GM19328 (cell line): ENCODE measurements at regions not wholly inside any gene's neighbourhood (a gene's known extent, or its start where the extent isn't known, plus 50 kb on each side); places are given as distances from the start of the nearest gene placed in this dataset.
A peak's percentile ranks its signal among the peaks of the same experiment; 100 is the strongest.
"Not testable (repeated sequence)": the region's sequence is repeated elsewhere in the genome, so short reads cannot be mapped to it uniquely, and the experiment has no call there.

Experiments used
- ATAC-seq: cut with Tn5 transposase; IDR thresholded peaks from one replicate; pipeline ENCODE4 v1.9.1; 2021; ENCODE audit warnings: mild to moderate bottlenecking, moderate library complexity; ENCODE audit not compliant: unreplicated experiment

DNA sequence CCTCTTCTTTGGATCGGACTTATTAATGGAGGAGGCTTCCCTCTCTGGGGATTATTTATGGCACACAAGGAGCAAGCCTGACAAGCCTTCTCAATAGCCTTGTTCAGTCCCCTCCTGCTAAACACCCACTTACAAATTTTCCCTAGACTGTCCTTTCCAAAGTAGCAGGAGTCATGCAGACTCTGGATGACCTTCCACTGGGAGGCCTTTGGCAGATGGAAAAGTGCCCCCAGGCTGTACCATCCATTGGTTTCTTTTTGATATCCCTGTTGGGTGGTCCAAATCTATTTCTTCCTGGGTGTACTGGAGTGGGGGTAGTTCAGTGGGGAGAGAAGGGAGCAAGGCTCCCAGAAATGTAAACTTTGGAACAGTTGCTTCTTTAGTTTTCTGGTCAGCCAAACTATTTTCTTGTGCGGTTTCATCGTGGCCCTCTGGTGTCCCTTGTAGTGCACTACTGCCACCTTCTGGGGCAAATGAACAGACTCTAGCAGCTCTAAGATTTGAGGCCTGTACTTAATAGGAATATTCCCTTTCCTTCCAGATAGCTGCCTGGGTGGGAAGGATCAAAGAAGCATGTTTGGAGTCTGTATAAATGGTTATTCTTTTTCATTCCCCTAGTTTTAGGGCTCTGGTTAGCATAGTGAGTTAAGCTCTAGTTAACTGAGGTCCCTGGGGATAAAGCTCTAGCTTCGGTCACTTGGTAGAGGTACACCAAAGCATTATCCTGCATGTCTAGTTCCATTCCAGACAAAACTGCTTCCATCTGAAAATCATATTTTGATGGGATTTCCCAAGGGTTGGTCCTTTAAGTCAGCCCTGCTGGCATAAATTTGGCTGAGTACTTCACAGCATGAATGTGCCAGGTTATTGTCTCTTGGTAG, 409.5 kb downstream of the SLC6A15 start:
- ATAC-seq, result peak; percentile 72

DNA sequence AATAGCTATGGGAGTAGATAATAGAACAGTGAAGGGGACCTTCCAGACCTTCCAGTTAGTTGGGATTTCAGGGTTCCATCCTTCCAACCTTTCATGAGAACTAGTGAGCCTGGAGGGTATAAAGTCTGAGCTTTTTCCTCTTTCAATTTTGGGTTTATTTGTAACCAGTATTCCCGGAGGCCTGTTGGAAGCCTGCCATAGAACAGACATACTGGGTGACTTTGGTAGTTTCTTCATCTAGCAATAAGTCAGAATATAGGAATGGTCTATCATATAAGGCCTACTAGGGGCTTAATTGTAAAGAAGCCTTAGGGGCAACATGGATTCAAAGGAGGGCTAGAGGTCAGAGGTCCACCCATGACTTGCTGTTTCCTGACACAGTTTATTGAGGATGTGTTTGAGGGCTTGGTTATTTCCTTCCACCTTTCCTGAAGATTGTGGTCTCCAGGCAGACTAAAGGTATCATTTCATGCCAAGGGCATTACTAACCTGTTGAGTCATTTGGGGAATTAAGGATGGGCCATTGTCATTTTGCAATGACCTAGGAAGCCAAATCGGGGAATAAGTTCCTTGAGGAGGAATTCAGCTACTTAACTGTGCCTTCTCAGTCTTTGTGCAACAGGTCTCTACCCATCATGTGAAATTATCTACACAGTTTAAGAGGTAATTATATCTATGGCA, 410.3 kb downstream of the SLC6A15 start:
- no peak for ATAC-seq

DNA sequence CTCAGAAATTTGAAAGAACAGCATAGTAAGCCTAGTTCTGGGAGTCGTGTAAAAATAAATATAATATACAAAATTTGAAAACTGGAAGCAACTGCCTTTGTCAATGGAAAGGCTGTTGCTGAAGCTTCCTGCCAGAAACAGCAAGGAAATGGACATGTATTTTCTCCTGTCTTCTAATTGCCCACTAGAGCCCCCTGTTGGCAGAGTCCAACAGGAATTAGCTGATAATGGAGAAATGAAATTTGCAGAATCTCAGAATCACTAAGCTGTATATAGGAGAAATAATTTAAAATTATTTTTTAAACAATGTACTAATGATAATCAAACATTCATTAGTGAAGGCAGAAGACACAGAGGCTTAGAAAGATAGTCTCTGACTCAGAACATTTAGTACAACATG, 414.8 kb downstream of the SLC6A15 start:
- ATAC-seq, result no peak

DNA sequence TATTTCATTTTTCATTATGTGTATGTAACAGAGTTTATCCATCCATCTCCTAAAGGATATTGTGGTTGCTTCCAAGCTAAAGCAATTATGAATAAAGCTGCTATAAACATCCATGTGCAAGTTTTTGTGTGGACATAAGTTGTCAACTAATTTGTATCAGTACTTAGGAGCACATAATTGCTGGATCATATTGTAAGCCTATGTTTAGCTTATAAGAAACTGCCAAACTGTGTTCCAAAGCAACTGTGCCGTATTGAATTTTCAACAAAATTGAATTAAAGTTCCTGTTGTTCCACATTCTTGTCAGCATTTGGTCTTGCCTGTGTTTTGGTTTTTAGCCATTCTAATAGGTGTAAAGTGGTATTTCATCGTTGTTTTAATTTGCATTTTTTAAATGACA, 416.9 kb downstream of the SLC6A15 start:
- ATAC-seq, result no peak

DNA sequence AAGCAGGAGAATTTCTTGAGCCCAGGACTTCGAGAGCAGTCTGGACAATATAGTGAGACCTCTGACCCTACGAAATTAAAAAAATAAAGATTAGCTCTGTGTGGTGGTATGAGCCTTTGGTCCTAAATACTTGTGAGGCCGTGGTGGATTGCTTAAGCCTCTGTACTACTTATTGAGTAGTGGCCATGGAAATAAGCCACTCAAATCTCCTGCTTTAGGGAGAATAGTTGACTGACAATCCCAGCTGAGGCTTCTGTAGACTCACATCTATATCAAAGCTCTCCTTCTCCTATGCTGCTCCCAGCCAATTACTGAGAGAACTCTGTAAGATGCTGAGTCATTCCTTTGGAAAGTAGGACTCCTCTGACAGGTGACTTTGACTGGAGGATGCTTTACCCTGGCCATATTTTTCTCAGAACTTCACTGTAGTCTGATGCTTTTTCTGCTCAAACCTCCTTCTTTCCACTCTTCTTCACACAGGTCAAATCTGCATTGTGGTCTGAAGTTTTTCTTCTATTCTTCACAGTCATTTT, 420.2 kb downstream of the SLC6A15 start:
- no peak for ATAC-seq

DNA sequence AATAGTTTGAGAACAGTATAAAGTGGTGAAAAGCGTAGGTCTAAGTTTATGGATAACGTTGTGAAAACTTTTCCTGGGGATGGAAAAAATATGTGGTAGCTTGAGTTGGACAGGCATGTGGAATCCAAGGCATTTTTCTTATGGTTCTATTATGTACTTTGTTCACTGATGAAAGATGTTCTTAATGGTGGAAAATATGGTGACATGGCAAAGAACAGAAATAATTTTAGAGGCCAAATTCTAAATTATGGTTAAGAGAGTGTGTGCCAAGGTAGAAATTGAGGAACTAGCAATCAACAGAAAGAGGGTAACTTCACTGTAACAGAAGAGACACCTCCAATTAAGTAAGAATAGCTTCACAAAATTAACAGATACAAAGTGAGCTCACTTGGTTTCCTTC, 427.8 kb downstream of the SLC6A15 start:
- ATAC-seq, result no peak

DNA sequence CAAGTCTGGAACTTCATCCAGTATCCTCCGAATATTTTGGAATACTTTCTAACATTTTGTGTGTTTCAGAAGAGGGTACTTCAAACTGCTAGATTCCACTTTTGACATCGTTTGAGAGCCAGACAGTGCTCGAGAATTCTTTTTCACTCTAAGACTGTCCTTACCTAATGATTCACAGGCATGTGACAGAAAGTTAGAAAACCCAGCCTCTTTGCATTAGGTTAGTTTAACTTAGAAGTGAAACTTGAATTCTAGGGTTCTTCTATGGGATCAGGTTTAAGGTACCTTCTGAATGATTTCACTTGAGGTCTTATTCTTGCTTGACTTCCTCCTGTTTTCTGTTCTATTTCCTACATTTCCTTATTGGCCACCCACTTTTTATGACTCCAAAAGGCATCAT, 431.8 kb downstream of the SLC6A15 start:
- peak; percentile 48 for ATAC-seq

GRCh38 chr12:84470361-84470760, 442.2 kb downstream of the SLC6A15 start:
- ATAC-seq, result no peak

GRCh38 chr12:84464616-84465015, 448.0 kb downstream of the SLC6A15 start:
- ATAC-seq, result no peak

DNA sequence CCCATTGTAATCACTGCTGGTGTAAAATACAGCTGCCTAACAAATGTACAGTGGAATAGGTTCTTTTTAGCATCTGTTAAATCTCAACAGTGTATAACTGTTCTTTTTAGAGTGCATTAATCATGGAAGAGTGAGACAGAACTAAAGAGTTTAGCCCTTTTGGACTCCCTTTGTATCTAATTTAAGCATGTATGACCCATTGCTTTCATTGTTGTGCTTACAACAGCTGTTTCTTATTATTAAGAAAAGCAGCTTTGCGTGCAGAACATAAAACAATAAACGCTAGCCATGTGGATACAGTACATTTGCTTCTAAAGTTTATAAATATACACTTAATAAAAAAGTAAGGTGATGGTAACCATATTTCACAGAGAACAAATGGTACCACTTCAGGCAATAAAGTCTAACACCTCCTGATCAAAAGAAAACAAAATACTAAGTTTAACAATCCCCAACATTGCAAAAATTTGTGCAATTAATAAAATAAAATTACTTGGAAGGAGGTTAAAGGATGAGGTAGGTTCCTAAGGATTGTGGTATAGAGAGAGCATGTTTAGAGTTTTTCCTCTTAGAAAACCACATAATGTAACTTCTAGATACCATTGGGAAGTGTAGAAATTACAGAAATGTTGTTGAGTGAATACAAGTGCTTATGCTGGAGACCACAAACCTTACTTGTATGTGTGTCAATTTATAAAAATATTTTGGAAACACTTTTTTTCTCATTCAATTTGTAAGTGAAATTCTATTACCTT, 448.7 kb downstream of the SLC6A15 start:
- no peak for ATAC-seq

GRCh38 chr12:84455598-84455997, 457.0 kb downstream of the SLC6A15 start:
- ATAC-seq, result no peak

DNA sequence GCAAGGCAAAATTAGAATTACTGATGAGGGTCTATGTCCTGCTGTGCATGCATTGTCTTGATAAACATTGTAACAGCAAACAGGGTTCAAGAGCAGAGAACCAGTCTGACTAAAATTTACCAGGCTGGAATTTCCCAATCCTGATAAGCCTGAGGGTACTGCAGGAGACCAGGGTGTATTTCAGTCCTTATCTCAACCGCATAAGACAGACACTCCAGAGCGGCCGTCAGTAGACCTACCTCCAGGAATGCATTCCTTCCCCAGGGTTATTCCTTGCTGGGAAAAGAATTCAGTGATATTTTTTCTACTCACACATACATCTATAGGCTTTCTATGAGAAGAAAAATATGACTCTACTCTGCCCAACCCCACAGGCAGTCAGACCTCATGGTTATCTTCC, 466.1 kb downstream of the SLC6A15 start:
- ATAC-seq, result not testable (repeated sequence)

DNA sequence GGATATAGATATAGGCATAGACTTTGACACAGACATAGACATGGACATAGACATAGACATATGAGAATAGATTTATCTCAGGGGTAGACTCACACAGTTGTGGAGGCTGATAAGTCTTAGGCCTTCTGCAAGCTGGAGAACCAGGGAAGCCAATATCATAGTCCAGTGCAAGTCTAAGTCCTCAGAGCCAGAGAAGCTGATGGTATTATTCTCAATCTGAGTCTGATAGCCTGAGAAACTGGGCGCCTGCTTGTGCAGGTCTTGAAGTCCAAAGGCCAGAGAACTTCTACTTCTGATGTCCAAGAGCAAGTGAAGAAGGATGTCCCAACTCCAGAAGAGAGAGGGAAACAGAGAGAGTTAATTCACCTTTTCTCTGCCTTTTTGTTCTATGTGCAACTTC, 476.5 kb downstream of the SLC6A15 start:
- ATAC-seq, result no peak

- no peak for ATAC-seq
These were observed 476.9 kb downstream of the SLC6A15 start for GRCh38 chr12:84435682-84436081.

GRCh38 chr12:84422340-84422739, 490.3 kb downstream of the SLC6A15 start:
- no peak for ATAC-seq

DNA sequence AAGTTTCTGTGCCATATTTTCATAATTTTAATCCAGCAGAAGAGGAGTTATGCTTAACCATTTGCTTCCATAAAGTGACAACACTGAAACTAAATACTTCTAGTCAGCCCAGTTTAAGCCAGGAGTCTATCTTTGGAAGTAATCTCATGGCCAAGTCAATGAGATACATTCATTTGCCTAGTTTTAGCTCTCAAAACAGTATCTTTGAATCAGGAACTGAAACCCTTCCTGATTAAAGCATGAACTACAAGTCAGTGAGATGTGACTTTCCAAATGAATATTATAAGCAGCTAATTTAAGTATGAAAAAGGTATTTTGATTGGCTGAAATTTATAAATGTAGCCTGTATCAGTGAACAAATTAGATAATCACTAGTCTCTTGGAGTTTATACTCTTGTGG, 491.5 kb downstream of the SLC6A15 start:
- peak; percentile 67 for ATAC-seq

DNA sequence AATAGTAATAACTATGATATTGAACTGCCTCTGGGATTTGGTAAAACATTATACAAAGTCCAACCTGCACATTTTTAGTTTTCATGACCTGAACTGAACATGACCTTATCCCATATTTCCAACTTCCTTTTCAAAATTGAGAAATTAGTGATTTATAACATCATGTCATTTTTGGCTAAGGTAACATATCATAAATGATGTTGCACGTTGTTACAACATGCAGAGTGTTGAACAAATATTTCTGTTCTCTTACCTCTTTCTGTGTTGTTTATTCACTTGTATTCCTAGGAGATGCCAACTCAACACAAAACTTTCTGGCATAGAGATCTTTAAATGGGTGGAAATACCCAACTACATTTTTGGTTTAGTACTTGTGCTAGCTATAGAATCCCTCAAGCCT, 496.0 kb downstream of the SLC6A15 start:
- no peak for ATAC-seq

DNA sequence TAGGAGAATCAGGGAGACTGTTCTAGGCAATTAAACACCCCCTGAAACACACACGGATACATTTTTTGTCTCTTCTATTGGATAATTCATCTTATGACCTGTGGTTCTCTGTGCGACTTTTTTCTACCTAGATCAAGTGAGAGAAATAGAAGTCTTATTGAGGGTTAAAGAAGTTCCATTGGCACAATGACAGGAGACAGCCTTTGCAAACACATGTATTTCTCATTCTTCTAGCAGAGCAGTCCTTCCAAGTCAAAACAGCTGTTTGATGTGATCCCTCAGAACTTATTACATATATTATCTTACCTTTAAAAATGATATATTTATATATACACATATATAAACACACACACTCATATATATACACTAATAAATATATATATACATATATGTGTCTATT, 496.7 kb downstream of the SLC6A15 start:
- ATAC-seq, result no peak

DNA sequence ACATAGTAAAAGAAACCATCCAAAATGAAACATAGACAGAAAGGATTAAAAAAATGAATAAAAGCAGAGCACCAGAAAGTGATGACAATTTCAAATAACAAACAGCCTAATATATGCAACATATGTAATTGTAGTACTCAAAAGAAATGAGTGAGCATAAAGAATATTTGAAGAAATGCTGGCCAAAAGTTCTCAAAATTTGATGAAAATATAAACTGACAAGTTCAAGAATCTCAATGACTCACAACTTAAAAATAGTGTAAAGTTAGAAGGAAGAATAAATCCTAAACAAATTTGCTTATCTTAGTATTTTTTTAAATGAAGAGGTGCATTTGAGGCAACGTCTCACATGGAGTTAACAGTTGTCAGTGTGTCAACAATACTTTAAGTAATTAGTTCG, 498.9 kb downstream of the SLC6A15 start:
- no peak for ATAC-seq

DNA sequence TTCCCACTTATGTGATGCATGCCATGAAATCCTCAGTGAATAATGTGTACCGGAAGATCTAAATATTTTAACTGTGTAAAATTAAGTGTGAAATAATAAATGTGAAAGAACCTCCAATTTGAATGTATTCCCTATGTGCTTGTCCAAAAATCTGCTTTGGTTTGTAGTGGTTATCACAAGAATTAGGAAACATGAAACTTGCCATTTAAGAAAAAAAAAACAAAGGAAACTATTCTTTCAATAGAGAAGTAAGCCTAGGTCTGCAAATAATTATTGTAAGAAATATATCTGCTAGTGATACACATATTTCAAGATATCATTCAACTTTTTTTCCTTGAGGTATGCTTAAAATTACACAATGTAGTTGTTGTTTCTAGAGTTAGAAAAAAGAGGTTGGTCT, 500.4 kb downstream of the SLC6A15 start:
- ATAC-seq, result no peak

GRCh38 chr12:84411031-84411430, 501.6 kb downstream of the SLC6A15 start:
- no peak for ATAC-seq
